ENCODE measurements at regions not wholly inside any gene's neighbourhood (a gene's known extent, or its start where the extent isn't known, plus 50 kb on each side); places are given as distances from the start of the nearest gene placed in this dataset.

DNA sequence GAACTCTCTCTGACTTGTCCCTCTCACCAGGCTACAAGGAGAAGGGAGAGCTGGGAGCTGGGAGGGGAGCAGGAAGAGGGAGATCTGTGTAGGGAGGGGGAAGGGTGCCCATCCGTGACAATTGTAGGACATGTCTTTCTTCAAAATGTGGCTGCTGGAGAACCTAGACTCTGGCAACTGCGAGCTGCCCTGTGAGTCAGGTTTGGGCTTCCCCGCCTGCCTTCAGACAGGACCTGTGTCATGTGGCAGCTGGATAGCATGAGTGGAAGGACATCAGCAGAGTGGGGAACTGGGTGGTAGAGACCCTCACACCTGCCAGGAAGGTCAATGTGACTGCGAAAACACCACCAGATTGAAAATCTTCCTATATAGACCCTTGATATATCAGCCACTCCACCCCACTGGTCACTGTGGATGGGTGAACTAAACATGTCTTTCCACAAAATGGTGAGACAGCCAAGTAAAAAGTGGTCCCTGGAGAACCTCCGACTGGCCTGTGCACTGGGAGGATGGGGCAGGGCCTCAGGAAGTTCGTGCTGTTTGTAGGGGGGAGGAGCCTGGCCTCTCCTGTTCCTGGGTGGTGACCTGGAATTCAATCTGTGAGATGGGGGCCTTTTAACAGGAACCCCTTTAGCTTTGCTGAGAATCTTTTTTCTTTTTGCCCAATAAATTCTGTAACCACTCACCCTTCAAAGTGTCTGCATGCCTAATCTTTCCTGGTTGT, 62.2 kb upstream of the CAPRIN2 start:
- no peak overlapping the region for H3K27ac ChIP-seq (ENCODE audit: low read depth, low read length)
- peaks cover 3% of the 10 kb centered on the region; the same call in 1 of the 2 replicates for H3K27me3 ChIP-seq (ENCODE audit: control insufficient read depth, insufficient read depth, low read length)
- no peak overlapping the region for H3K9ac ChIP-seq (ENCODE audit: low read length)
- peaks cover 10% of the 10 kb centered on the region; the same call in 1 of the 2 replicates for H3K4me1 ChIP-seq (ENCODE audit: control insufficient read depth, insufficient read depth, low read length)
- H3K9me3 ChIP-seq (ENCODE audit: control insufficient read depth, insufficient read depth, low read depth, low read length), result no peaks in the 10 kb centered on the region
- no peaks in the 10 kb centered on the region for H3K36me3 ChIP-seq (ENCODE audit: control insufficient read depth, insufficient read depth, low read length)
- no peak overlapping the region for H3K4me3 ChIP-seq (ENCODE audit: low read depth, low read length)

GRCh38 chr12:30814295-30814655, 59.5 kb upstream of the CAPRIN2 start:
- H3K27me3 ChIP-seq (ENCODE audit: control insufficient read depth, insufficient read depth, low read length), result no peaks in the 10 kb centered on the region
- H3K27ac ChIP-seq (ENCODE audit: low read depth, low read length), result no peak overlapping the region
- H3K9ac ChIP-seq (ENCODE audit: low read length), result no peak overlapping the region
- no peaks in the 10 kb centered on the region for H3K9me3 ChIP-seq (ENCODE audit: control insufficient read depth, insufficient read depth, low read depth, low read length)
- H3K36me3 ChIP-seq (ENCODE audit: control insufficient read depth, insufficient read depth, low read length), result no peaks in the 10 kb centered on the region; the same call in 1 of the 2 replicates
- no peak overlapping the region for H3K4me3 ChIP-seq (ENCODE audit: low read depth, low read length)
- peaks cover 5% of the 10 kb centered on the region; the same call in 1 of the 2 replicates for H3K4me1 ChIP-seq (ENCODE audit: control insufficient read depth, insufficient read depth, low read length)

DNA sequence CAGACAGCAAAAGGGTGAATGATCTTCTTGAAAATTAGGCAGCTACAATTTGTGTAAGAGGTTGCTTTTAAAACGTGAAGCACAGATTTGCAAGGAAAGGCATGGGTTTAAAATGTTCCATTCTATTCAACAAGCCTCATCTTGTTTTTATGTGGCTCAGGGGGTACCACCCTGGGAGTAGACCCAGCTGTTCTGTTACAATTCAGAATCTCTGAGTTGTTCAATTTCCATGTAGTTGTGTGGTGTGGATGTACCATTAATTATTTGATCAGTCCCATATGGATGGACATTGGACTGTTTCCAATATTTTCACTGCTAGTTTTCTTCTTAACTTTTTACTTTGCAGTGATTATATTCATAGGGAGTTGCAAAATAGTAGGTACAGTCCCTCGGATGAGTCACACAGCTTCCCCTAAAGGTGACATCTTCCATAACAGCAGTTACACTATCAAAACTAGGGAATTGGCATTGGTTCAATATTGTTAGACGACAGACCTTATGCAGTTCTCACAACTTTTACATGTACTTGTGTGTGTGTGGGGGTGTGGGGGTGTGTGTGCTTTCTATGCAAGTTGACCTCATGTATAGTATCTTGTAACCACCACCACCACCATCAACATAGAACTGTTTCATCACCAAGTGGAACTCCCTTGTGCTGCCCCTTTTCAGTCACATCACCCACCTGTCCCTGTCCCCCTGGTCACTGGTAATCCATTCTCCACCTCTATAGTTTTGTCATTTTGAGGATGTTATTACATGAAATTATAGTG, 59.0 kb upstream of the CAPRIN2 start:
- H3K9me3 ChIP-seq (ENCODE audit: control insufficient read depth, insufficient read depth, low read depth, low read length), result no peaks in the 10 kb centered on the region
- no peaks in the 10 kb centered on the region; the same call in 1 of the 2 replicates for H3K36me3 ChIP-seq (ENCODE audit: control insufficient read depth, insufficient read depth, low read length)

DNA sequence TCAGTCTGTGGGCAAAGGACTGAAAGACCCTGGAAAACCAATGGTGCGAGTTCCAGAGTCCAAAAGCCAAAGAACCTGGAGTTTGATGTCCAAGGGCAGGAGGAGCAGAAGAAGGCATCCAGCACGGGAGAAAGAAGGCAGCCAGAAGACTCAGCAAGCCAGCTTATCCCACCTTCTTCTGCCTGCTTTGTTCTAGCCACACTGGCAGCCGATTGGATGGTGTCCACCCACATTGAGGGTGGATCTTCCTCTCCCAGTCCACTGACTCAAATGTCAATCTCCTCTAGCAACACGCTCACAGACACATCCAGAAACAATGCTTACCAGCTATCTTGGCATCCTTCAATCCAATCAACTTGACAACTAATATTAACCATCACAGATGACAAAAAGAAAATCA, 57.2 kb upstream of the CAPRIN2 start:
- Histone ChIP-seq H3K9me3 (ENCODE audit: control insufficient read depth, insufficient read depth, low read depth, low read length) (no peaks in the 10 kb centered on the region), H3K4me1 (ENCODE audit: control insufficient read depth, insufficient read depth, low read length) (peaks cover 8% of the 10 kb centered on the region), H3K9ac (ENCODE audit: low read length) (no peak overlapping the region), H3K27me3 (ENCODE audit: control insufficient read depth, insufficient read depth, low read length) (no peaks in the 10 kb centered on the region), H3K36me3 (ENCODE audit: control insufficient read depth, insufficient read depth, low read length) (no peaks in the 10 kb centered on the region; the same call in 1 of the 2 replicates), H3K4me3 (ENCODE audit: low read depth, low read length) (no peak overlapping the region), H3K27ac (ENCODE audit: low read depth, low read length) (no peak overlapping the region)

More for the DNA sequence above, 59.0 kb upstream of the CAPRIN2 start:
- H3K4me3 ChIP-seq (ENCODE audit: low read depth, low read length), result no peak overlapping the region
- H3K27me3 ChIP-seq (ENCODE audit: control insufficient read depth, insufficient read depth, low read length), result no peaks in the 10 kb centered on the region
- H3K9ac ChIP-seq (ENCODE audit: low read length), result no peak overlapping the region
- H3K4me1 ChIP-seq (ENCODE audit: control insufficient read depth, insufficient read depth, low read length), result peaks cover 5% of the 10 kb centered on the region; the same call in 1 of the 2 replicates
- no peak overlapping the region for H3K27ac ChIP-seq (ENCODE audit: low read depth, low read length)

DNA sequence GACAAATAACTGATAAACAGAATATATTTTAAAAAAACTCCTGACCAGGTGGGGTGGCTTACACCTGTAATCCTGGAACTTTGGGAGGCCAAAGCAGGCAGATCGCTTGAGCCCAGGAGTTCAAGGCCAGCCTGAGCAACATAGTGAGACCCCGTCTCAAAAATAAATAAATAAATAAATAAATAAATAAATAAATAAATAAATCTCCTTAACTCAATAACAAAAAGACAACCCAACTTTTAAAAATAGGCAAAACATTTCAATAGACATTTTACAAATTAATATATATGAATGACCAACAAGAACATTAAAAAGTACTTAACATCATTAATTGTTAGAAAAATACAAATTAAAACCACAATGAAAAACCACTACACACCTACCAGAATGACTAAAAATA, 56.2 kb upstream of the CAPRIN2 start:
- Histone ChIP-seq H3K4me1 (ENCODE audit: control insufficient read depth, insufficient read depth, low read length) (peaks cover 4% of the 10 kb centered on the region), H3K27me3 (ENCODE audit: control insufficient read depth, insufficient read depth, low read length) (no peaks in the 10 kb centered on the region), H3K4me3 (ENCODE audit: low read depth, low read length) (no peak overlapping the region), H3K9ac (ENCODE audit: low read length) (no peak overlapping the region), H3K36me3 (ENCODE audit: control insufficient read depth, insufficient read depth, low read length) (no peaks in the 10 kb centered on the region; the same call in 1 of the 2 replicates), H3K27ac (ENCODE audit: low read depth, low read length) (no peak overlapping the region), H3K9me3 (ENCODE audit: control insufficient read depth, insufficient read depth, low read depth, low read length) (no peaks in the 10 kb centered on the region; the same call in 1 of the 2 replicates)

GRCh38 chr12:30807695-30808034, 52.9 kb upstream of the CAPRIN2 start:
- no peaks in the 10 kb centered on the region for H3K27me3 ChIP-seq (ENCODE audit: control insufficient read depth, insufficient read depth, low read length)
- H3K36me3 ChIP-seq (ENCODE audit: control insufficient read depth, insufficient read depth, low read length), result peaks cover 25% of the 10 kb centered on the region
- peaks cover 27% of the 10 kb centered on the region for H3K9me3 ChIP-seq (ENCODE audit: control insufficient read depth, insufficient read depth, low read depth, low read length)
- H3K9ac ChIP-seq (ENCODE audit: low read length), result no peak overlapping the region
- H3K4me1 ChIP-seq (ENCODE audit: control insufficient read depth, insufficient read depth, low read length), result peaks cover 4% of the 10 kb centered on the region
- H3K4me3 ChIP-seq (ENCODE audit: low read depth, low read length), result no peak overlapping the region
- no peak overlapping the region for H3K27ac ChIP-seq (ENCODE audit: low read depth, low read length)

DNA sequence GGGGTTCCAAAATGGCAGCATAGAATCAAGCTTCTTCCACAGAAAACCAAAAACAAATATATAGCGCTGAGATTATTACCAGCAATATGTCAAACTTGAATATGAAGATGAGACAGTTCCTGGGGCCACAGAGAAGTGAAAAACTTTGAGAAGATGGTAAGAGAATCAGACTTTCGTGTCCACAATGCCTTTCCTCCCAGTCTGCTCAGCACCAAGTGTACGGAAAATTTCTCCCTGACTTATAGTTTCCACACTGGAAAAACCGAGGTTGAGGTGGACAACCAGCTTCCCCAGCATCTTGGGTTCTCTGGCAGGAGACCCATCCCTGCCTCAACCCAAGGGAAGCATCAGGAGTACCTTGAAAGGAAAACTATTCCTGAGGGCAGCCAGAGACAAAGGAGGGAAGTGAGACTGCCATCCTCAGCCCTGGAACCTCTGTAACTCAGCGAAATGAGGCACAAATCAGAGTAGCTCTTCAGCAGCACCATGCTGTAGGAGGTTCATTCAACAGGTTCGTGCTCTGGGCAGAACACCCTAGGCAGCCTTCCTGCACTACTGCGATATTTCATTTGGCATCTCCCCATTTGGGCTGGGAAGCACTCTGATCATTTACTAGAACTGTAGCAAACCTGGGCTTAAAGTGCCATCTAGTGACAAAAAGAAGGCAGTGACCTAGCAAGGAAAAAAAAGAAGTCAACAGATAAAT, 52.4 kb upstream of the CAPRIN2 start:
- peaks cover 29% of the 10 kb centered on the region for H3K36me3 ChIP-seq (ENCODE audit: control insufficient read depth, insufficient read depth, low read length)
- H3K27ac ChIP-seq (ENCODE audit: low read depth, low read length), result no peak overlapping the region
- peaks cover 29% of the 10 kb centered on the region for H3K9me3 ChIP-seq (ENCODE audit: control insufficient read depth, insufficient read depth, low read depth, low read length)
- H3K4me1 ChIP-seq (ENCODE audit: control insufficient read depth, insufficient read depth, low read length), result peaks cover 4% of the 10 kb centered on the region
- H3K4me3 ChIP-seq (ENCODE audit: low read depth, low read length), result no peak overlapping the region
- no peak overlapping the region for H3K9ac ChIP-seq (ENCODE audit: low read length)
- H3K27me3 ChIP-seq (ENCODE audit: control insufficient read depth, insufficient read depth, low read length), result no peaks in the 10 kb centered on the region

GRCh38 chr12:30805959-30806358, 51.2 kb upstream of the CAPRIN2 start:
- Histone ChIP-seq H3K27ac (ENCODE audit: low read depth, low read length) (no peak overlapping the region), H3K9ac (ENCODE audit: low read length) (no peak overlapping the region), H3K4me1 (ENCODE audit: control insufficient read depth, insufficient read depth, low read length) (peaks cover 4% of the 10 kb centered on the region), H3K9me3 (ENCODE audit: control insufficient read depth, insufficient read depth, low read depth, low read length) (peaks cover 29% of the 10 kb centered on the region), H3K4me3 (ENCODE audit: low read depth, low read length) (no peak overlapping the region), H3K36me3 (ENCODE audit: control insufficient read depth, insufficient read depth, low read length) (peaks cover 40% of the 10 kb centered on the region), H3K27me3 (ENCODE audit: control insufficient read depth, insufficient read depth, low read length) (no peaks in the 10 kb centered on the region)

Measured in HUES6 (cell line).